EL (cell line): ENCODE measurements at regions not wholly inside any gene's neighbourhood (a gene's known extent, or its start where the extent isn't known, plus 50 kb on each side); places are given as distances from the start of the nearest gene placed in this dataset.

Experiments
- DNase-seq: peaks from one replicate; pipeline ENCODE4 v3.0.0-alpha.2; 2016

GRCh38 chr2:4618141-4618540, 914.8 kb downstream of the DCDC2C start:
- no peak for DNase-seq

GRCh38 chr2:4618630-4619228, 915.4 kb downstream of the DCDC2C start:
- DNase-seq = no peak

- DNase-seq = no peak
Measured at GRCh38 chr2:4628998-4629501, 925.7 kb downstream of the DCDC2C start.

GRCh38 chr2:4635289-4635688, 931.9 kb downstream of the DCDC2C start:
- no peak for DNase-seq

GRCh38 chr2:4653991-4654390, 950.6 kb downstream of the DCDC2C start:
- no peak for DNase-seq

GRCh38 chr2:4656326-4656725, 953.0 kb downstream of the DCDC2C start:
- DNase-seq = no peak

- DNase-seq = no peak
Measured at GRCh38 chr2:4662161-4662779, 958.9 kb downstream of the DCDC2C start.

GRCh38 chr2:4668381-4668780, 965.0 kb downstream of the DCDC2C start:
- DNase-seq = no peak

- DNase-seq = no peak
Measured at GRCh38 chr2:4670331-4670730, 967.0 kb downstream of the DCDC2C start.

GRCh38 chr2:4673025-4673489, 969.7 kb downstream of the DCDC2C start:
- DNase-seq = no peak

- no peak for DNase-seq
Measured at GRCh38 chr2:4674007-4674406, 970.6 kb downstream of the DCDC2C start.

- DNase-seq = no peak
Measured at GRCh38 chr2:4675295-4675694, 971.9 kb downstream of the DCDC2C start.

- no peak for DNase-seq
Measured at GRCh38 chr2:4678927-4679326, 975.6 kb downstream of the DCDC2C start.

GRCh38 chr2:4679391-4679790, 976.0 kb downstream of the DCDC2C start:
- DNase-seq = no peak

GRCh38 chr2:4684921-4685320, 981.5 kb downstream of the DCDC2C start:
- no peak for DNase-seq

GRCh38 chr2:4690913-4691312, 987.5 kb downstream of the DCDC2C start:
- no peak for DNase-seq

GRCh38 chr2:4693266-4693665, 989.9 kb downstream of the DCDC2C start:
- DNase-seq = no peak

- DNase-seq = no peak
Measured at GRCh38 chr2:4695281-4695861, 992.0 kb downstream of the DCDC2C start.

GRCh38 chr2:4715065-4715464, 977.1 kb upstream of the SOX11 start:
- DNase-seq = no peak

- DNase-seq = no peak
Measured at GRCh38 chr2:4718777-4719176, 973.4 kb upstream of the SOX11 start.

- no peak for DNase-seq
Measured at GRCh38 chr2:4725618-4726017, 966.6 kb upstream of the SOX11 start.

GRCh38 chr2:4732560-4732959, 959.6 kb upstream of the SOX11 start:
- no peak for DNase-seq

GRCh38 chr2:4745056-4745991, 946.9 kb upstream of the SOX11 start:
- no peak for DNase-seq
